AG10803 (cell line): ENCODE measurements at regions not wholly inside any gene's neighbourhood (a gene's known extent, or its start where the extent isn't known, plus 50 kb on each side); places are given as distances from the start of the nearest gene placed in this dataset.

Source experiments
- DNase-seq: peaks from one replicate; pipeline ENCODE4 v3.0.0; 2010; ENCODE audit warnings: low read depth
- H3K4me3 ChIP-seq: 2 replicates; pipeline ENCODE4 v1.5.1; 2011; ENCODE audit warnings: mild to moderate bottlenecking, low read length, control low read depth
- TF ChIP-seq, protein P1 (sequence below): conservative IDR thresholded peaks from 2 replicates; pipeline ENCODE4 v1.5.1; 2011; ENCODE audit warnings: mild to moderate bottlenecking, low read length, control low read depth, inconsistent platforms

DNA sequence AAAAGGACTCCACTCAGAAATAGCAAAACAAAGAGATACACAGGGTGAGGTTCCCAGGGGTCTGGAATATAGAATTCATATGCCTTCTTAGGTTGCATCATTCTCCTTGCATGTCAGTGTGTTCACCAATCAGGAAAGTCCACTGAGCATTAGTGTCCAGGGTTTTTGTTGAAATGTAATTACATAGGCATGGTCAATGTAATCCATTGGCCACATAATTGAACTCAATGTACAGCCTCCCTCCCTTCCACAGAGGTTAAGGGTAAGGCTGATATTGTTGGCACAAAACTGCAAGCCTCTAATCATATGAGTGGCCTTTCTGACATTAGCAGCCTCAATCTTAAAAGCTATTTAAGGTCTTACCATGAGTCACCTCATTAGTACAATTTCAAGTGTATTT is 736.1 kb upstream of the VSTM2A start:
- TF ChIP-seq, protein P1, sequence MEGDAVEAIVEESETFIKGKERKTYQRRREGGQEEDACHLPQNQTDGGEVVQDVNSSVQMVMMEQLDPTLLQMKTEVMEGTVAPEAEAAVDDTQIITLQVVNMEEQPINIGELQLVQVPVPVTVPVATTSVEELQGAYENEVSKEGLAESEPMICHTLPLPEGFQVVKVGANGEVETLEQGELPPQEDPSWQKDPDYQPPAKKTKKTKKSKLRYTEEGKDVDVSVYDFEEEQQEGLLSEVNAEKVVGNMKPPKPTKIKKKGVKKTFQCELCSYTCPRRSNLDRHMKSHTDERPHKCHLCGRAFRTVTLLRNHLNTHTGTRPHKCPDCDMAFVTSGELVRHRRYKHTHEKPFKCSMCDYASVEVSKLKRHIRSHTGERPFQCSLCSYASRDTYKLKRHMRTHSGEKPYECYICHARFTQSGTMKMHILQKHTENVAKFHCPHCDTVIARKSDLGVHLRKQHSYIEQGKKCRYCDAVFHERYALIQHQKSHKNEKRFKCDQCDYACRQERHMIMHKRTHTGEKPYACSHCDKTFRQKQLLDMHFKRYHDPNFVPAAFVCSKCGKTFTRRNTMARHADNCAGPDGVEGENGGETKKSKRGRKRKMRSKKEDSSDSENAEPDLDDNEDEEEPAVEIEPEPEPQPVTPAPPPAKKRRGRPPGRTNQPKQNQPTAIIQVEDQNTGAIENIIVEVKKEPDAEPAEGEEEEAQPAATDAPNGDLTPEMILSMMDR = no peak
- H3K4me3 ChIP-seq = no peak overlapping the region
- DNase-seq = no peak

DNA sequence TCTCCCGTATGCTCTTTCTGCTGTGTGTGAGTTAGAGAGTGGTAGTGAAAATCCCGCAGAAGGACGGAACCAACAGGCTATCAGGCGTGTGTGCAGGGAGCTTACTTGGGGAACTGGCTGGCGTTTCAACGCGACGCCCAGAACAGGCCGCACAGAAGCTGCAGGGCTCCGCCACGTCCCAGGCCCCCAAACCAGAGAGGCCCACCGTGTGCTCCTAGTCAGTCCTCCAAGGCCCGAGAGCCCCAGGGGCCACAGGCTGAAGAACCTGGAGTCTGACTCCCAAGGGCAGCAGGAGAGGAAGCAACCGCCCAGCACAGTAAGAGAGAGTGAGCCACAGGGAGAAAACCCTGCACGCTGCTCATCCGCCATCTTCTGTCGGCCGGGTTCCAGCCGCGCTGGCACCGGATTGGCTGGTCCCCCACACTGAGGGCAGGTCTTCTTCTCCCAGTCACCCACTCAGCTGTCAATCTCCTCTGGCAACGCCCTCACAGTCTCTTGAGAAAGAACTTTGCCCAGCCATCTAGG is 730.6 kb upstream of the VSTM2A start:
- DNase-seq = no peak
- H3K4me3 ChIP-seq = no peak overlapping the region
- TF ChIP-seq, protein P1 = no peak

DNA sequence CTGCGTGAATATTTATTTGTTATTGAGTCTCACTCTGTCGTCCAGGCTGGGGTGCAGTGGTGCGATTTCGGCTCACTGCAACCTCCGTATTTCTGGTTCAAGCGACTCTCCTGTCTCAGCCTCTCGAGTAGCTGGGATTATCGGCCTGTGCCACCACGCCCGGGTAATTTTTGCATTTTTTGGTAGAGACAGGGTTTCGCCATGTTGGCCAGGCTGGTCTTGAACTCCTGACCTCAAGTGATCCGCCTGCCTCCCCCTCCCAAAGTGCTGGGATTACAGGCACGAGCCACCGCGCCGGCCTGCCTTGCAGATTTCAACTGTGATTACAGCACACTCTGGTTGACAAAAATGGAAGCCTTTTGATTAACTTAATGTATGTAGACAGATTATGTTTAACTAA is 730.0 kb upstream of the VSTM2A start:
- H3K4me3 ChIP-seq = no peak overlapping the region
- TF ChIP-seq, protein P1 = no peak

DNA sequence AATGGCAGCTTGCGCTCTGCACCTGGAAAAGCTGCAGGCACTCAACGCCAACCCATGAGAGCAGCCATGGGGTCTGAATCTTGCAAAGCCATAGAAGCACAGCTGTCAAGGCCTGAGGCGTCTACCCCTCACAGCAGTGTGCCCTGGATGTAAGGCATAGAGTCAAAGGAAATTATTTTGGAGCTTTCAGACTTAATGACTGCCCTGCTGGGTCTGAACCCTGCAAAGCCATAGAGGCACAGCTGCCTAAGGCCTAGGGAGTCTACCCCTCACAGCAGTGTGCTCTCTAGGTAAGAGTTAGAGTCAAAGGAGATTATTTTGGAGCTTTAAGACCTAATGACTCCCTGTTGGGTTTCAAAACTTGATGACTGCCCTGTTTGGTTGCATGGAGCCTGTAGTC is 706.9 kb upstream of the VSTM2A start:
- DNase-seq = no peak
- TF ChIP-seq, protein P1 = no peak
- no peak overlapping the region for H3K4me3 ChIP-seq

More for the DNA sequence above, 730.0 kb upstream of the VSTM2A start:
- DNase-seq = no peak

DNA sequence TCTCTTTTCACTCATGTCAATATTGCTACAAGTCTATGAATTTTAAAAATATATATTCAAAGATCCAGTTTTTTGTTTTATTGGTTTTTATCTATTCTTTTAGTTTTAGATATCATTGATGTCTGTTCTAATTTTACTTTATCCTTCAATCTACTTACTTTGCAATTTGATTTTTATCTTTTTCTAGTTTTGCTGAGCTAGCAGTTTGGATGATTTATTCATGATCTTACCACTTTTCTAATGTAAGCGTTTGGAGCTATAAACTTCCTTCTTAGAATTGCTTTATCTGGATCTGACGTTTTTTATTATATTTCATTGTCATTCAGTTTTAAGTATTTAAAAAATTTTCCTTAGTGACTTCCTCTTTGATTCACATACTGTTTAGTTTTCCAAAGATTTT is 664.5 kb upstream of the VSTM2A start:
- TF ChIP-seq, protein P1 = no peak
- H3K4me3 ChIP-seq = no peak overlapping the region
- DNase-seq = no peak

DNA sequence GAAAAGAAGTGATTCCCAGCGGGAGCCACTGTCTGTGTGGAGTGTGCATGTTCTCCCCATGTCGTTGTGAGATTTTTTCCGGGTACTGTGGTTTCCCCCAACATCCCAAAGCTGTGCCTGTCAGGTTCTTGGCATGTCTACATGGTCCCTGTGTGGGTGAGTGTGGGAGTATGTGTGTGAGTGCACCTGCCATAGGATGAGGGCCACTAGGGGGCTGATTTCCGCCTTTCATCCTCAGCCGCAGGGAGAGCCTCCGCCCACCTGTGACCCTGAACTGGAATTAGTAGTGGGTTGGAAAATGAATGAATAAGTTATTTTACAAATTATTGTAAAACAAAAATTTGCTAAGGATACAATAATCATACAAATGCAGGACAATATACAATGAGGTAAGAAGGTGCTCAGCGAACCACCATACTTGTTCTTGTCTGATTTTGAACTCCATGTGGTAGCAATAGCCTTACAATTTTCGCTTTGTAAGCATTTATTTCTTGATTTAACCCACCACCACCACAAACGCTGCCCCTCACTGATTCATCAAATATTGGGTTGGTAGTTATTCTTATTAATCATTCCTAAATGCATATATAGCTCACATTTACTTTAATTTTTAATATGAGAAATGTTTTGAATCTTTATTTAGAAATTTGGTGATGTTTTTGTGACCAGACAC is 641.2 kb upstream of the VSTM2A start:
- no peak overlapping the region for H3K4me3 ChIP-seq
- DNase-seq = no peak
- TF ChIP-seq, protein P1 = no peak

DNA sequence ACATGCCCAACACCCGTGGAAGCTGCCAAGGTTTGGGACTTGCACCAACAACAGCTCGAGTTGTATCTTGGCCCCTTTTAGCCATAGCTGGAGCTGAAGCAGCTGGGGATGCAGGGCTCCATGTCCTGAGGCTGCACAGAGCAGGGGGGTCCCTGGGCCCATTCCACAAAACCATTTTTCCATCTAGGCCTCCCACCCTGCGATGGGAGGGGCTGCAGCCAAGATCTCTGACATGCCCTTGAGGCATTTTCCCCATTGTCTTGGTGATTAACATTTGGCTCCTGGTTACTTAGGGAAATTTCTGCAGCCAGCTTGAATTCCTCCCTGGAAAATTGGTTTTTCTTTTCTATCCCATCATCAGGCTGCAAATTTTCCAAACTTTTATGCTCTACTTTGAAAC is 637.8 kb upstream of the VSTM2A start:
- TF ChIP-seq, protein P1 = no peak
- no peak overlapping the region for H3K4me3 ChIP-seq
- no peak for DNase-seq
